Gastroesophageal sphincter (tissue), 3 donors: ENCODE measurements at regions not wholly inside any gene's neighbourhood (a gene's known extent, or its start where the extent isn't known, plus 50 kb on each side); places are given as distances from the start of the nearest gene placed in this dataset.

ENCODE experiments used
- CTCF ChIP-seq, 4 experiments: fragments of 200-600 bp in 2 of 4; fragments of 450-650 bp in 2 of 4; sonication (generic) in 1 of 4; IDR thresholded peaks; one replicate each; pipeline ENCODE4 v1.5.1; 2017 to 2019; ENCODE audit warnings: antibody characterized with exemption in 4 of 4, mild to moderate bottlenecking in 2 of 4, moderate library complexity in 2 of 4
- POLR2A ChIP-seq, 2 donors: fragments of 450-650 bp; IDR thresholded peaks; one replicate each; pipeline ENCODE4 v1.6.1; 2017; ENCODE audit warnings: antibody characterized with exemption in 2 of 2, mild to moderate bottlenecking in 2 of 2, moderate library complexity in 1 of 2

- TF ChIP-seq CTCF (IDR thresholded peaks at IDR 0.05) = no peak
- no peak for TF ChIP-seq POLR2A (IDR thresholded peaks at IDR 0.05)
Observed at GRCh38 chr17:63247706-63248105, 198.4 kb downstream of the CYB561 start.
